SH-SY5Y (cell line): ENCODE measurements at regions not wholly inside any gene's neighbourhood (a gene's known extent, or its start where the extent isn't known, plus 50 kb on each side); places are given as distances from the start of the nearest gene placed in this dataset.

Experiments used
- GATA2 ChIP-seq: IDR thresholded peaks from 2 replicates; pipeline ENCODE4 v1.6.1; 2011; ENCODE audit warnings: mild to moderate bottlenecking, low read depth, low read length
- GATA3 ChIP-seq: IDR thresholded peaks from 2 replicates; pipeline ENCODE4 v1.6.1; 2011; ENCODE audit warnings: low read depth, mild to moderate bottlenecking, low read length, moderate library complexity

DNA sequence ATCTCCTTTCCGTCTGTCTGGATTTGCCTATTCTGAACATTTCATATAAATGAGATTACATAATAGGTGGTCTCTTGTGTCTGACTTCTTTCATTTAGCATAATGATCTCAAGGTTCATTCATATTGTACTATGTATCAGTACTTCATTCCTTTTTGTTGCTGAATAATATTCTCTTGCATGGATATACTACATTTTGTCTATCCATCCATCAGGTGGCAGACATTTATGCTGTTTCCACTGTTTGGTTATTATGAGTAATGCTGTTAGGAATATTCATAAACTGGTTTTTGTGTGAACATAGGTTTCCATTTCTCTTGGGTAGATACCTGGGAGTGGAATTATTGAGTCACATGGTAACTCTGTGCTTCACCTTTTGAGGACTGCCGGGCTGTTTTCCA is 148.2 kb upstream of the PMEPA1 start:
- TF ChIP-seq GATA2 (no peak), GATA3 (no peak)
